ENCODE measurements at regions not wholly inside any gene's neighbourhood (a gene's known extent, or its start where the extent isn't known, plus 50 kb on each side); places are given as distances from the start of the nearest gene placed in this dataset.

- 42% methylated on average over 6 of the region's 6 CpGs for WGBS (ENCODE audit: low lambda C conversion rate)
- CTCF ChIA-PET, result interaction anchor here (0.9 kb wide), 1 partner anchor 9 kb away, joined by 3 read pairs; no protein-coding TSS in a partner anchor
Measured at GRCh38 chr14:53599221-53599945, 357.2 kb downstream of the BMP4 start.

DNA sequence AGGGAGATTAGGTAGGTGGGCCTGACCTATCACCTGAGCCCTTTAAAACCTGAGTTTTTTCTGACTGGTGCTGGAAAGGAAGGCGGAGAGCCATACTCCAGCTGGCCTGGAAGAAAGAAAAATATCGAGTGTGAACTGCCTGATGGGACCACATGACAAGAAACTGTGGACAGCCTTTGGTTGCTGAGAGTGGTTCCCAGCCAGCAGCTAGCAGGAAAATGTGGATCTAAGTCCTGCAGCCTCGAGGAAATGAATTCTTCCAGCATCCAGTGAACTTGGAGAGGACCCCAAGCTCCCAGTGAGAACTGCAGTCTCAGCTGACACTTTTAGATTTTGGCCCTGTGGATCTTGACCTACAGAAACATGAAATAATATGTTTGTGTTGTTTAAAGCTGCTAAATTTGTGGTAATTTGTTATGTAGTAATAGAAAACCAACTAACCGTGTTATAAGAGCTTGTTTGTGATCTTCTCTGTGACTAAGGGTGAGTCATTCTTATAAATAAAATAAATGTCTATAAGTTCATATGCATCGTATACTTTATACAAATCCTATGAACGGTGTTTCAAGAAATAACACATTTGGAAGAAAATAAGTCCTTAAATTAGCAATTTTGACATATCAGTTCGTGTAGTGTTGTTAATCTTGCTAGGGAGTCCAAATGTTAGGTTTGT lies 359.6 kb downstream of the BMP4 start:
- no peak overlapping the region for H3K27ac ChIP-seq (ENCODE audit: low read depth in 2 of 2, low read length in 1 of 2)
- DNase-seq, result no peak
- H3K9me2 ChIP-seq, result no peaks in the 10 kb centered on the region
- no peaks in the 10 kb centered on the region for H4K20me1 ChIP-seq (ENCODE audit: insufficient read depth)
- no peaks in the 10 kb centered on the region for H3K9me3 ChIP-seq
- H3K9ac ChIP-seq, result no peak overlapping the region
- WGBS (ENCODE audit: low lambda C conversion rate), result 27% methylated on average over 7 of the region's 7 CpGs
- no peaks in the 10 kb centered on the region for H3F3A ChIP-seq (replicated peaks; ENCODE audit: insufficient read depth)
- no peak overlapping the region for H3K4me3 ChIP-seq (ENCODE audit: low read depth in 2 of 2, low read length in 1 of 2)
- no peak overlapping the region for H2AFZ ChIP-seq (ENCODE audit: low read depth)
- H3K4me2 ChIP-seq, result no peak overlapping the region
- H3K36me3 ChIP-seq (replicated peaks in 1 of 2; ENCODE audit: control insufficient read depth in 1 of 2, insufficient read depth in 2 of 2, low read length in 1 of 2), result no peaks in the 10 kb centered on the region
- H3K4me1 ChIP-seq (ENCODE audit: control insufficient read depth in 1 of 2, insufficient read depth in 2 of 2, low read depth in 1 of 2, low read length in 1 of 2), result no peaks in the 10 kb centered on the region
- TF ChIP-seq USF2 (IDR thresholded peaks at IDR 0.05; ENCODE audit: borderline replicate concordance, low read depth, low read length) (no peak), YY1 (IDR thresholded peaks at IDR 0.05; ENCODE audit: low read depth) (no peak)
- TF ChIP-seq, protein P1, sequence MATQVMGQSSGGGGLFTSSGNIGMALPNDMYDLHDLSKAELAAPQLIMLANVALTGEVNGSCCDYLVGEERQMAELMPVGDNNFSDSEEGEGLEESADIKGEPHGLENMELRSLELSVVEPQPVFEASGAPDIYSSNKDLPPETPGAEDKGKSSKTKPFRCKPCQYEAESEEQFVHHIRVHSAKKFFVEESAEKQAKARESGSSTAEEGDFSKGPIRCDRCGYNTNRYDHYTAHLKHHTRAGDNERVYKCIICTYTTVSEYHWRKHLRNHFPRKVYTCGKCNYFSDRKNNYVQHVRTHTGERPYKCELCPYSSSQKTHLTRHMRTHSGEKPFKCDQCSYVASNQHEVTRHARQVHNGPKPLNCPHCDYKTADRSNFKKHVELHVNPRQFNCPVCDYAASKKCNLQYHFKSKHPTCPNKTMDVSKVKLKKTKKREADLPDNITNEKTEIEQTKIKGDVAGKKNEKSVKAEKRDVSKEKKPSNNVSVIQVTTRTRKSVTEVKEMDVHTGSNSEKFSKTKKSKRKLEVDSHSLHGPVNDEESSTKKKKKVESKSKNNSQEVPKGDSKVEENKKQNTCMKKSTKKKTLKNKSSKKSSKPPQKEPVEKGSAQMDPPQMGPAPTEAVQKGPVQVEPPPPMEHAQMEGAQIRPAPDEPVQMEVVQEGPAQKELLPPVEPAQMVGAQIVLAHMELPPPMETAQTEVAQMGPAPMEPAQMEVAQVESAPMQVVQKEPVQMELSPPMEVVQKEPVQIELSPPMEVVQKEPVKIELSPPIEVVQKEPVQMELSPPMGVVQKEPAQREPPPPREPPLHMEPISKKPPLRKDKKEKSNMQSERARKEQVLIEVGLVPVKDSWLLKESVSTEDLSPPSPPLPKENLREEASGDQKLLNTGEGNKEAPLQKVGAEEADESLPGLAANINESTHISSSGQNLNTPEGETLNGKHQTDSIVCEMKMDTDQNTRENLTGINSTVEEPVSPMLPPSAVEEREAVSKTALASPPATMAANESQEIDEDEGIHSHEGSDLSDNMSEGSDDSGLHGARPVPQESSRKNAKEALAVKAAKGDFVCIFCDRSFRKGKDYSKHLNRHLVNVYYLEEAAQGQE (IDR thresholded peaks at IDR 0.05; ENCODE audit: low read depth, low read length), result no peak
- CTCF ChIA-PET, result interaction anchor here (0.9 to 1.6 kb wide), 2 partner anchors 72 to 751 kb away, joined by 3 to 5 read pairs; no protein-coding TSS in a partner anchor
- POLR2A ChIA-PET, result no interaction called here
- H3K79me2 ChIP-seq (ENCODE audit: insufficient read depth), result no peaks in the 10 kb centered on the region
- no peaks in the 10 kb centered on the region for H3K27me3 ChIP-seq (ENCODE audit: insufficient read depth)

More at GRCh38 chr14:53599221-53599945, 357.2 kb downstream of the BMP4 start:
- no peaks in the 10 kb centered on the region for H3K4me1 ChIP-seq (ENCODE audit: control insufficient read depth in 1 of 2, insufficient read depth in 2 of 2, low read depth in 1 of 2, low read length in 1 of 2)
- no peaks in the 10 kb centered on the region for H3K9me3 ChIP-seq
- H3K27me3 ChIP-seq (ENCODE audit: insufficient read depth), result no peaks in the 10 kb centered on the region; the same call in 1 of the 2 replicates
- H3K27ac ChIP-seq (ENCODE audit: low read depth in 2 of 2, low read length in 1 of 2), result no peak overlapping the region
- no peak overlapping the region for H3K4me3 ChIP-seq (ENCODE audit: low read depth in 2 of 2, low read length in 1 of 2)
- H3K36me3 ChIP-seq (replicated peaks in 1 of 2; ENCODE audit: control insufficient read depth in 1 of 2, insufficient read depth in 2 of 2, low read length in 1 of 2), result no peaks in the 10 kb centered on the region
- no peaks in the 10 kb centered on the region for H3F3A ChIP-seq (replicated peaks; ENCODE audit: insufficient read depth)
- POLR2A ChIA-PET, result no interaction called here
- H3K9ac ChIP-seq, result no peak overlapping the region
- TF ChIP-seq POLR2AphosphoS5 (IDR thresholded peaks at IDR 0.05; ENCODE audit: low read depth, low read length) (no peak), GATA2 (CRISPR knock-in tag; IDR thresholded peaks at IDR 0.05) (no peak), JUND (IDR thresholded peaks at IDR 0.05) (no peak), NRF1 (IDR thresholded peaks at IDR 0.05; ENCODE audit: low read depth, low read length) (no peak), RFX5 (IDR thresholded peaks at IDR 0.05; ENCODE audit: low read length) (no peak), TEAD4 (IDR thresholded peaks at IDR 0.05; ENCODE audit: borderline replicate concordance, insufficient read depth) (no peak), USF2 (IDR thresholded peaks at IDR 0.05; ENCODE audit: borderline replicate concordance, low read depth, low read length) (no peak), YY1 (IDR thresholded peaks at IDR 0.05; ENCODE audit: low read depth) (no peak), MAX (IDR thresholded peaks at IDR 0.05; ENCODE audit: low read depth) (no peak)
- DNase-seq, result no peak
- no peak overlapping the region for H2AFZ ChIP-seq (ENCODE audit: low read depth)
- no peaks in the 10 kb centered on the region for H3K79me2 ChIP-seq (ENCODE audit: insufficient read depth)
- H3K4me2 ChIP-seq, result no peak overlapping the region
- no peaks in the 10 kb centered on the region for H4K20me1 ChIP-seq (ENCODE audit: insufficient read depth)
- no peaks in the 10 kb centered on the region for H3K9me2 ChIP-seq
